WTC11 (cell line): ENCODE measurements at regions not wholly inside any gene's neighbourhood (a gene's known extent, or its start where the extent isn't known, plus 50 kb on each side); places are given as distances from the start of the nearest gene placed in this dataset.

Source experiments
- ATAC-seq: fragments of 200-7000 bp; cut with Tn5 transposase; 2 replicates; pipeline ENCODE4 v1.10.0; 2021; ENCODE audit warnings: mild to moderate bottlenecking, moderate library complexity
- CTCF ChIA-PET: fragments of 300-600 bp; sonication (Branson Sonifier 250); formaldehyde crosslinking; loops from one replicate; lab custom pipeline; 2021; ENCODE audit warnings: antibody characterized with exemption; lab: Charles Lee
- POLR2A ChIA-PET: fragments of 350-600 bp; sonication (Branson Sonifier 250); formaldehyde crosslinking; loops from one replicate; lab custom pipeline; 2021; ENCODE audit warnings: antibody characterized with exemption; lab: Charles Lee
- DNase-seq: peaks from one replicate; pipeline ENCODE4 v3.0.0; 2021; ENCODE audit warnings: low spot score
- H3K27ac Mint-ChIP-seq: 2 replicates; pipeline ENCODE4 v1.8.0; 2021; ENCODE audit warnings: mixed read lengths
- H3K27me3 Mint-ChIP-seq: 2 replicates; pipeline ENCODE4 v1.8.0; 2021; ENCODE audit warnings: low read depth, mild to moderate bottlenecking, moderate library complexity, mixed read lengths
- H3K36me3 Mint-ChIP-seq: 2 replicates; pipeline ENCODE4 v1.8.0; 2021; ENCODE audit warnings: mixed read lengths
- H3K4me1 Mint-ChIP-seq: 2 replicates; pipeline ENCODE4 v1.8.0; 2022; ENCODE audit warnings: mixed read lengths
- H3K4me3 Mint-ChIP-seq: 2 replicates; pipeline ENCODE4 v1.8.0; 2021; ENCODE audit warnings: mild to moderate bottlenecking, moderate library complexity, mixed read lengths
- H3K9me3 Mint-ChIP-seq: 2 replicates; pipeline ENCODE4 v1.8.0; 2021; ENCODE audit warnings: mixed read lengths
- CREB1 ChIP-seq: sonication (generic); formaldehyde crosslinking; IDR thresholded peaks from 2 replicates; pipeline ENCODE4 v1.8.0; 2023; ENCODE audit warnings: mild to moderate bottlenecking, missing genetic modification reagents
- ELF4 ChIP-seq: sonication (generic); formaldehyde crosslinking; IDR thresholded peaks from 2 replicates; pipeline ENCODE4 v1.8.1; 2022; ENCODE audit warnings: low read depth, mild to moderate bottlenecking, moderate library complexity, missing genetic modification reagents
- EMX1 ChIP-seq: fragments of 250-450 bp; sonication (Bioruptor Pico); IDR thresholded peaks from 2 replicates; pipeline ENCODE4 v1.8.0; 2021; ENCODE audit warnings: mild to moderate bottlenecking
- ESRRA ChIP-seq: sonication (generic); formaldehyde crosslinking; IDR thresholded peaks from 2 replicates; pipeline ENCODE4 v1.8.1; 2022; ENCODE audit warnings: mild to moderate bottlenecking, missing genetic modification reagents, borderline replicate concordance
- MXD4 ChIP-seq: fragments of 250-450 bp; sonication (Bioruptor Pico); IDR thresholded peaks from 2 replicates; pipeline ENCODE4 v1.8.0; 2021; ENCODE audit warnings: mild to moderate bottlenecking, moderate library complexity, borderline replicate concordance
- MYBL2 ChIP-seq: sonication (generic); formaldehyde crosslinking; IDR thresholded peaks from 2 replicates; pipeline ENCODE4 v1.8.1; 2023; ENCODE audit warnings: mild to moderate bottlenecking, moderate library complexity, missing genetic modification reagents
- NR2C2 ChIP-seq: sonication (generic); formaldehyde crosslinking; IDR thresholded peaks from 2 replicates; pipeline ENCODE4 v1.8.0; 2022; ENCODE audit warnings: mild to moderate bottlenecking, missing genetic modification reagents
- OVOL2 ChIP-seq: fragments of 250-450 bp; sonication (Bioruptor Pico); IDR thresholded peaks from 2 replicates; pipeline ENCODE4 v1.9.0; 2021; ENCODE audit warnings: mild to moderate bottlenecking, borderline replicate concordance
- TEAD1 ChIP-seq: sonication (generic); formaldehyde crosslinking; IDR thresholded peaks from 2 replicates; pipeline ENCODE4 v1.8.0; 2022; ENCODE audit warnings: mild to moderate bottlenecking, missing genetic modification reagents
- ZNF232 ChIP-seq: sonication (generic); formaldehyde crosslinking; IDR thresholded peaks from 2 replicates; pipeline ENCODE4 v1.8.0; 2022; ENCODE audit warnings: mild to moderate bottlenecking, missing genetic modification reagents
- ZNF317 ChIP-seq: sonication (generic); formaldehyde crosslinking; IDR thresholded peaks from 2 replicates; pipeline ENCODE4 v1.8.1; 2023; ENCODE audit warnings: low read depth, mild to moderate bottlenecking, moderate library complexity, missing genetic modification reagents, borderline replicate concordance
- ZNF423 ChIP-seq: fragments of 250-450 bp; sonication (Bioruptor Pico); IDR thresholded peaks from 2 replicates; pipeline ENCODE4 v2.1.2; 2022; ENCODE audit warnings: mild to moderate bottlenecking, moderate library complexity
- TF ChIP-seq, protein P1 (sequence below): fragments of 250-450 bp; sonication (Bioruptor Pico); IDR thresholded peaks from 2 replicates; pipeline ENCODE4 v1.9.0; 2021; ENCODE audit warnings: mild to moderate bottlenecking
- TF ChIP-seq, protein P2 (sequence below): sonication (generic); formaldehyde crosslinking; IDR thresholded peaks from 2 replicates; pipeline ENCODE4 v1.8.0; 2023; ENCODE audit warnings: mild to moderate bottlenecking, missing genetic modification reagents
- TF ChIP-seq, protein P3 (sequence below): fragments of 250-450 bp; sonication (Bioruptor Pico); IDR thresholded peaks from 2 replicates; pipeline ENCODE4 v1.9.0; 2021; ENCODE audit warnings: moderate library complexity, mild to moderate bottlenecking, inconsistent platforms, borderline replicate concordance
- TF ChIP-seq, protein P4 (sequence below): fragments of 250-450 bp; sonication (Bioruptor Pico); IDR thresholded peaks from 2 replicates; pipeline ENCODE4 v1.9.0; 2021; ENCODE audit warnings: mild to moderate bottlenecking, borderline replicate concordance
- TF ChIP-seq, protein P5 (sequence below): sonication (generic); formaldehyde crosslinking; IDR thresholded peaks from 2 replicates; pipeline ENCODE4 v1.8.1; 2023; ENCODE audit warnings: mild to moderate bottlenecking, missing genetic modification reagents

DNA sequence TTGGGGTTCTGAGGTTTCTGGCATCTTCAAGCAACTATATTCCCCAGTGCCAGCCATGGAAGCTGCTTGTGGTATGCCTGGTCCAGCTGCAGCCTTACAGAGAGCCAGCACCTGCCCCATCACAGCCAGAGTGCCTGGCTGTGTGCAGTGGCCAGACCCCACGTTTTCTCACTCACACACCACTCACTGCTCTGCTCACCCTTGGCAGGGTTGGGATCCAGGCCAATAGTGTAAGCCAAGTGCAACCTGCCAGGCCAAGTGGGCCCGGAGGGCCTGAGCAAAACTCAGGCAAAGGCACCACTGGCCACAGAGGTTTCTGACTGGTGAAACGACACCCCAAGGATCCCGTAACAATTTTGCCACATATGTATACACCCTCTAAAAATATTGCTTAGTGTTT is 67.9 kb upstream of the EYA4 start:
- Mint-ChIP-seq H3K27ac (no peak overlapping the region), H3K36me3 (peaks cover 20% of the 10 kb centered on the region), H3K4me3 (no peak overlapping the region), H3K9me3 (peaks cover 17% of the 10 kb centered on the region), H3K27me3 (no peaks in the 10 kb centered on the region), H3K4me1 (peaks cover 35% of the 10 kb centered on the region)
- CTCF ChIA-PET, result interaction anchor here (1.4 to 1.9 kb wide), 2 partner anchors 11 to 14 kb away, joined by 3 to 6 read pairs; no protein-coding TSS in a partner anchor
- DNase-seq (no peak), ATAC-seq (no peak)
- TF ChIP-seq ZNF317 (CRISPR knock-in tag), result no peak
- POLR2A ChIA-PET, result no interaction called here

DNA sequence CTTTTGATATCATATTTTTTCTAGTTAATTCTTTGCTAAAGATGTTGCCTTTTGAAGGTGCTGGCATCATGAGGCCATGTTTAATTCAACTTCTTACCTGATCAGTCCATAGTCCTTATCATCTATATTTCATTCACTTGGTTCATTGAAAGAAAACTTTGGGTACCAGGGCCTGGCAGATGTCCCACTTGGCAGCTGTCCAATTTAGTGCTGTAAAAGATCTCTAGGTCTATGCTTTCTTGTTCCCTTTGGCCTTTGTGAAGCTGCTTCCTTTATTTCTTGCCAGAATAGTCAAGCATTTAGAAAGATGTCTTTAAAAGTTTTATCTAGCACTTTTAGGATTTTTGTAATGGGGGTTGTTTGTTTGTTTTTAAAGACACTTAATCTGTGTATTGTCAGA is 61.7 kb upstream of the EYA4 start:
- CTCF ChIA-PET, result no interaction called here

DNA sequence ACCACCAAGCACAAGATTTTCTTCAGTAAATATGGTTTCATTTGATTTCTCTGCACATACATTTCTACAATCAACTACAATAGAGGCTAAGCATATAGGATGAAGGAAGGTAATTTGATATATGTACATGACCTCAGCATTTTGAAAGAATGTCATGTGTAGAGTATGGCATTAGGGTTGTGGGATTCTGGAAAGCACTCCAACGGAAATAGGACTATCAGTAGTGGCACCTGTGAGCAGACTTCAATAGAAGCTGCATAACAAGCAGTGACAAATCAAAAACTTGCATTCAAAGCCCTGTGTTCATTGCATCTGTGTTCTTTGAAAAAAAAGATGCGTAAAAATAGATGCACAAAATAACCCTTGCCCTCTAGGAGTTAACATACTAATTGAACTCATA is 57.5 kb upstream of the EYA4 start:
- peaks cover 25% of the 10 kb centered on the region for H3K4me1 Mint-ChIP-seq
- peaks cover 8% of the 10 kb centered on the region for H3K9me3 Mint-ChIP-seq
- H3K27me3 Mint-ChIP-seq, result no peaks in the 10 kb centered on the region
- peaks cover 1% of the 10 kb centered on the region for H3K36me3 Mint-ChIP-seq
- ChIA-PET CTCF (interaction anchor here (1.7 kb wide), 1 partner anchor 10 kb away, joined by 6 read pairs; no protein-coding TSS in a partner anchor), POLR2A (no interaction called here)
- no peak overlapping the region for H3K4me3 Mint-ChIP-seq
- H3K27ac Mint-ChIP-seq, result no peak overlapping the region
- ATAC-seq (no peak), DNase-seq (no peak)
- TF ChIP-seq TEAD1, result no peak
- TF ChIP-seq, protein P1, sequence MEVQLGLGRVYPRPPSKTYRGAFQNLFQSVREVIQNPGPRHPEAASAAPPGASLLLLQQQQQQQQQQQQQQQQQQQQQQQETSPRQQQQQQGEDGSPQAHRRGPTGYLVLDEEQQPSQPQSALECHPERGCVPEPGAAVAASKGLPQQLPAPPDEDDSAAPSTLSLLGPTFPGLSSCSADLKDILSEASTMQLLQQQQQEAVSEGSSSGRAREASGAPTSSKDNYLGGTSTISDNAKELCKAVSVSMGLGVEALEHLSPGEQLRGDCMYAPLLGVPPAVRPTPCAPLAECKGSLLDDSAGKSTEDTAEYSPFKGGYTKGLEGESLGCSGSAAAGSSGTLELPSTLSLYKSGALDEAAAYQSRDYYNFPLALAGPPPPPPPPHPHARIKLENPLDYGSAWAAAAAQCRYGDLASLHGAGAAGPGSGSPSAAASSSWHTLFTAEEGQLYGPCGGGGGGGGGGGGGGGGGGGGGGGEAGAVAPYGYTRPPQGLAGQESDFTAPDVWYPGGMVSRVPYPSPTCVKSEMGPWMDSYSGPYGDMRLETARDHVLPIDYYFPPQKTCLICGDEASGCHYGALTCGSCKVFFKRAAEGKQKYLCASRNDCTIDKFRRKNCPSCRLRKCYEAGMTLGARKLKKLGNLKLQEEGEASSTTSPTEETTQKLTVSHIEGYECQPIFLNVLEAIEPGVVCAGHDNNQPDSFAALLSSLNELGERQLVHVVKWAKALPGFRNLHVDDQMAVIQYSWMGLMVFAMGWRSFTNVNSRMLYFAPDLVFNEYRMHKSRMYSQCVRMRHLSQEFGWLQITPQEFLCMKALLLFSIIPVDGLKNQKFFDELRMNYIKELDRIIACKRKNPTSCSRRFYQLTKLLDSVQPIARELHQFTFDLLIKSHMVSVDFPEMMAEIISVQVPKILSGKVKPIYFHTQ (CRISPR knock-in tag), result no peak
- TF ChIP-seq, protein P2, sequence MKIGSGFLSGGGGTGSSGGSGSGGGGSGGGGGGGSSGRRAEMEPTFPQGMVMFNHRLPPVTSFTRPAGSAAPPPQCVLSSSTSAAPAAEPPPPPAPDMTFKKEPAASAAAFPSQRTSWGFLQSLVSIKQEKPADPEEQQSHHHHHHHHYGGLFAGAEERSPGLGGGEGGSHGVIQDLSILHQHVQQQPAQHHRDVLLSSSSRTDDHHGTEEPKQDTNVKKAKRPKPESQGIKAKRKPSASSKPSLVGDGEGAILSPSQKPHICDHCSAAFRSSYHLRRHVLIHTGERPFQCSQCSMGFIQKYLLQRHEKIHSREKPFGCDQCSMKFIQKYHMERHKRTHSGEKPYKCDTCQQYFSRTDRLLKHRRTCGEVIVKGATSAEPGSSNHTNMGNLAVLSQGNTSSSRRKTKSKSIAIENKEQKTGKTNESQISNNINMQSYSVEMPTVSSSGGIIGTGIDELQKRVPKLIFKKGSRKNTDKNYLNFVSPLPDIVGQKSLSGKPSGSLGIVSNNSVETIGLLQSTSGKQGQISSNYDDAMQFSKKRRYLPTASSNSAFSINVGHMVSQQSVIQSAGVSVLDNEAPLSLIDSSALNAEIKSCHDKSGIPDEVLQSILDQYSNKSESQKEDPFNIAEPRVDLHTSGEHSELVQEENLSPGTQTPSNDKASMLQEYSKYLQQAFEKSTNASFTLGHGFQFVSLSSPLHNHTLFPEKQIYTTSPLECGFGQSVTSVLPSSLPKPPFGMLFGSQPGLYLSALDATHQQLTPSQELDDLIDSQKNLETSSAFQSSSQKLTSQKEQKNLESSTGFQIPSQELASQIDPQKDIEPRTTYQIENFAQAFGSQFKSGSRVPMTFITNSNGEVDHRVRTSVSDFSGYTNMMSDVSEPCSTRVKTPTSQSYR (CRISPR knock-in tag), result no peak
- TF ChIP-seq, protein P3, sequence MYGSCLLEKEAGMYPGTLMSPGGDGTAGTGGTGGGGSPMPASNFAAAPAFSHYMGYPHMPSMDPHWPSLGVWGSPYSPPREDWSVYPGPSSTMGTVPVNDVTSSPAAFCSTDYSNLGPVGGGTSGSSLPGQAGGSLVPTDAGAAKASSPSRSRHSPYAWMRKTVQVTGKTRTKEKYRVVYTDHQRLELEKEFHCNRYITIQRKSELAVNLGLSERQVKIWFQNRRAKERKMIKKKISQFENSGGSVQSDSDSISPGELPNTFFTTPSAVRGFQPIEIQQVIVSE, result no peak
- no peak for TF ChIP-seq NR2C2 (CRISPR knock-in tag)
- TF ChIP-seq OVOL2 (CRISPR knock-in tag), result no peak
- no peak for TF ChIP-seq ZNF423 (CRISPR knock-in tag)
- TF ChIP-seq, protein P4, sequence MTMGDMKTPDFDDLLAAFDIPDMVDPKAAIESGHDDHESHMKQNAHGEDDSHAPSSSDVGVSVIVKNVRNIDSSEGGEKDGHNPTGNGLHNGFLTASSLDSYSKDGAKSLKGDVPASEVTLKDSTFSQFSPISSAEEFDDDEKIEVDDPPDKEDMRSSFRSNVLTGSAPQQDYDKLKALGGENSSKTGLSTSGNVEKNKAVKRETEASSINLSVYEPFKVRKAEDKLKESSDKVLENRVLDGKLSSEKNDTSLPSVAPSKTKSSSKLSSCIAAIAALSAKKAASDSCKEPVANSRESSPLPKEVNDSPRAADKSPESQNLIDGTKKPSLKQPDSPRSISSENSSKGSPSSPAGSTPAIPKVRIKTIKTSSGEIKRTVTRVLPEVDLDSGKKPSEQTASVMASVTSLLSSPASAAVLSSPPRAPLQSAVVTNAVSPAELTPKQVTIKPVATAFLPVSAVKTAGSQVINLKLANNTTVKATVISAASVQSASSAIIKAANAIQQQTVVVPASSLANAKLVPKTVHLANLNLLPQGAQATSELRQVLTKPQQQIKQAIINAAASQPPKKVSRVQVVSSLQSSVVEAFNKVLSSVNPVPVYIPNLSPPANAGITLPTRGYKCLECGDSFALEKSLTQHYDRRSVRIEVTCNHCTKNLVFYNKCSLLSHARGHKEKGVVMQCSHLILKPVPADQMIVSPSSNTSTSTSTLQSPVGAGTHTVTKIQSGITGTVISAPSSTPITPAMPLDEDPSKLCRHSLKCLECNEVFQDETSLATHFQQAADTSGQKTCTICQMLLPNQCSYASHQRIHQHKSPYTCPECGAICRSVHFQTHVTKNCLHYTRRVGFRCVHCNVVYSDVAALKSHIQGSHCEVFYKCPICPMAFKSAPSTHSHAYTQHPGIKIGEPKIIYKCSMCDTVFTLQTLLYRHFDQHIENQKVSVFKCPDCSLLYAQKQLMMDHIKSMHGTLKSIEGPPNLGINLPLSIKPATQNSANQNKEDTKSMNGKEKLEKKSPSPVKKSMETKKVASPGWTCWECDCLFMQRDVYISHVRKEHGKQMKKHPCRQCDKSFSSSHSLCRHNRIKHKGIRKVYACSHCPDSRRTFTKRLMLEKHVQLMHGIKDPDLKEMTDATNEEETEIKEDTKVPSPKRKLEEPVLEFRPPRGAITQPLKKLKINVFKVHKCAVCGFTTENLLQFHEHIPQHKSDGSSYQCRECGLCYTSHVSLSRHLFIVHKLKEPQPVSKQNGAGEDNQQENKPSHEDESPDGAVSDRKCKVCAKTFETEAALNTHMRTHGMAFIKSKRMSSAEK (CRISPR knock-in tag), result no peak
- no peak for TF ChIP-seq MXD4 (CRISPR knock-in tag)

More for the DNA sequence above, 61.7 kb upstream of the EYA4 start:
- H3K27me3 Mint-ChIP-seq, result no peaks in the 10 kb centered on the region
- DNase-seq (no peak), ATAC-seq (no peak)
- no peak overlapping the region for H3K4me3 Mint-ChIP-seq
- POLR2A ChIA-PET, result no interaction called here
- TF ChIP-seq, protein P2 (CRISPR knock-in tag), result no peak
- TF ChIP-seq ELF4 (no peak), MYBL2 (CRISPR knock-in tag) (no peak), EMX1 (CRISPR knock-in tag) (no peak), ESRRA (CRISPR knock-in tag) (no peak), ZNF232 (no peak), CREB1 (CRISPR knock-in tag) (no peak)
- TF ChIP-seq, protein P5, sequence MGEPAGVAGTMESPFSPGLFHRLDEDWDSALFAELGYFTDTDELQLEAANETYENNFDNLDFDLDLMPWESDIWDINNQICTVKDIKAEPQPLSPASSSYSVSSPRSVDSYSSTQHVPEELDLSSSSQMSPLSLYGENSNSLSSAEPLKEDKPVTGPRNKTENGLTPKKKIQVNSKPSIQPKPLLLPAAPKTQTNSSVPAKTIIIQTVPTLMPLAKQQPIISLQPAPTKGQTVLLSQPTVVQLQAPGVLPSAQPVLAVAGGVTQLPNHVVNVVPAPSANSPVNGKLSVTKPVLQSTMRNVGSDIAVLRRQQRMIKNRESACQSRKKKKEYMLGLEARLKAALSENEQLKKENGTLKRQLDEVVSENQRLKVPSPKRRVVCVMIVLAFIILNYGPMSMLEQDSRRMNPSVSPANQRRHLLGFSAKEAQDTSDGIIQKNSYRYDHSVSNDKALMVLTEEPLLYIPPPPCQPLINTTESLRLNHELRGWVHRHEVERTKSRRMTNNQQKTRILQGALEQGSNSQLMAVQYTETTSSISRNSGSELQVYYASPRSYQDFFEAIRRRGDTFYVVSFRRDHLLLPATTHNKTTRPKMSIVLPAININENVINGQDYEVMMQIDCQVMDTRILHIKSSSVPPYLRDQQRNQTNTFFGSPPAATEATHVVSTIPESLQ, result no peak
- peaks cover 9% of the 10 kb centered on the region for H3K36me3 Mint-ChIP-seq
- H3K27ac Mint-ChIP-seq, result no peak overlapping the region
- H3K9me3 Mint-ChIP-seq, result peaks cover 18% of the 10 kb centered on the region
- peaks cover 5% of the 10 kb centered on the region for H3K4me1 Mint-ChIP-seq
